GM18520 (cell line): ENCODE measurements at regions not wholly inside any gene's neighbourhood (a gene's known extent, or its start where the extent isn't known, plus 50 kb on each side); places are given as distances from the start of the nearest gene placed in this dataset.

Experiments
- ATAC-seq: cut with Tn5 transposase; IDR thresholded peaks from one replicate; pipeline ENCODE4 v1.9.1; 2021; ENCODE audit not compliant: unreplicated experiment

GRCh38 chr22:47995264-47995627, 1232.8 kb downstream of the TBC1D22A start:
- ATAC-seq: no peak

GRCh38 chr22:47994601-47995263, 1232.3 kb downstream of the TBC1D22A start:
- no peak for ATAC-seq

GRCh38 chr22:47994045-47994444, 1231.6 kb downstream of the TBC1D22A start:
- ATAC-seq: no peak

GRCh38 chr22:47990481-47990880, 1228.0 kb downstream of the TBC1D22A start:
- ATAC-seq: no peak

GRCh38 chr22:47987885-47988515, 1225.5 kb downstream of the TBC1D22A start:
- ATAC-seq: no peak

GRCh38 chr22:47976219-47976618, 1213.8 kb downstream of the TBC1D22A start:
- no peak for ATAC-seq

GRCh38 chr22:47967831-47968230, 1205.4 kb downstream of the TBC1D22A start:
- ATAC-seq: no peak

GRCh38 chr22:47966316-47966715, 1203.9 kb downstream of the TBC1D22A start:
- no peak for ATAC-seq

GRCh38 chr22:47965896-47966295, 1203.4 kb downstream of the TBC1D22A start:
- no peak for ATAC-seq

GRCh38 chr22:47965066-47965465, 1202.6 kb downstream of the TBC1D22A start:
- ATAC-seq: no peak

GRCh38 chr22:47963660-47964059, 1201.2 kb downstream of the TBC1D22A start:
- ATAC-seq: no peak

- ATAC-seq: no peak
Measured at GRCh38 chr22:47957649-47958048, 1195.2 kb downstream of the TBC1D22A start.

- no peak for ATAC-seq
Measured at GRCh38 chr22:47954107-47954506, 1191.7 kb downstream of the TBC1D22A start.

GRCh38 chr22:47944941-47945340, 1182.5 kb downstream of the TBC1D22A start:
- no peak for ATAC-seq

GRCh38 chr22:47943729-47944700, 1181.6 kb downstream of the TBC1D22A start:
- ATAC-seq: no peak

- ATAC-seq: no peak
Measured at GRCh38 chr22:47940211-47940610, 1177.8 kb downstream of the TBC1D22A start.

- ATAC-seq: no peak
Measured at GRCh38 chr22:47933891-47934290, 1171.4 kb downstream of the TBC1D22A start.

GRCh38 chr22:47933226-47933625, 1170.8 kb downstream of the TBC1D22A start:
- ATAC-seq: no peak

GRCh38 chr22:47929646-47930185, 1167.3 kb downstream of the TBC1D22A start:
- ATAC-seq: no peak

GRCh38 chr22:47929073-47929472, 1166.6 kb downstream of the TBC1D22A start:
- ATAC-seq: no peak

GRCh38 chr22:47928631-47929030, 1166.2 kb downstream of the TBC1D22A start:
- ATAC-seq: no peak
